ENCODE measurements at regions not wholly inside any gene's neighbourhood (a gene's known extent, or its start where the extent isn't known, plus 50 kb on each side); places are given as distances from the start of the nearest gene placed in this dataset.
"Not testable (repeated sequence)": the region's sequence is repeated elsewhere in the genome, so short reads cannot be mapped to it uniquely, and the experiment has no call there.

GRCh38 chr5:86232246-86232645 lies 385.5 kb upstream of the COX7C start:
- H3K4me3 ChIP-seq = no peak overlapping the region
- ATAC-seq (replicated peaks in 6 of 8) = no peak
- in situ Hi-C loops (cut with MboI; ENCODE audit: low pct_unique_long_range_greater_than_20kb in 2 of 9, low sequenced_read_pairs in 9 of 9, unreplicated experiment in 9 of 9) = no loop called here
- peaks cover 0 to 4% of the 10 kb centered on the region in 2 donors for H3K4me1 ChIP-seq (replicated peaks in 1 of 2)
- no peak overlapping the region for H3K27ac ChIP-seq
- WGBS, 10 experiments = 27 to 98% (median 83%) methylated on average over 1 to 11 of the region's 11 CpGs; no CpG with 5 or more reads in 4 of the 10 experiments

DNA sequence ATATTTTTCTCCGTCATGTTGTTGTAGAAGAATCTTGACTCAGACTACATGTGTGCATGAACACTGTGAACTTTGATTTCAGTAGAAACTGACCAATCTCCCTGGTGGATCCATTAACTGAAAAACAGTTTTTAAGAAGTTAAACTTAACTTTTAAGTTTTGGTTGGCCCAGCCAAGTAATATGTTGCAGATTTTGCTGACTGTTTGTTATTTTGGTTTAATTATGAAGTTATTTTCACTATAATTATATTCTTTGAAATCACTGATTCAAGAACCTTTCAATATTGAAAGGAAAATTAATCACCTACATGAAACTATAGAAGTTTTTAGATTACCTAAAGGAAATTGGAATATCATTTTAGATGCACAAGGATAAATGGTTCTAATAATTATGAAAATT lies 373.6 kb upstream of the COX7C start:
- WGBS, 10 experiments = 0 to 25% (median 0%) methylated on average over 1 of the region's 1 CpG
- no peak overlapping the region for H3K27ac ChIP-seq

GRCh38 chr5:86257871-86258270 lies 359.9 kb upstream of the COX7C start:
- no peak for ATAC-seq (replicated peaks in 6 of 8)
- no peak overlapping the region for H3K4me3 ChIP-seq
- H3K27ac ChIP-seq = no peak overlapping the region
- in situ Hi-C loops (cut with MboI; ENCODE audit: low pct_unique_long_range_greater_than_20kb in 2 of 9, low sequenced_read_pairs in 9 of 9, unreplicated experiment in 9 of 9) = no loop called here
- no peaks in the 10 kb centered on the region for H3K4me1 ChIP-seq (replicated peaks in 1 of 2)

More for the DNA sequence above, 373.6 kb upstream of the COX7C start:
- in situ Hi-C loops (cut with MboI; ENCODE audit: low pct_unique_long_range_greater_than_20kb in 2 of 9, low sequenced_read_pairs in 9 of 9, unreplicated experiment in 9 of 9) = no loop called here
- no peak overlapping the region for H3K4me3 ChIP-seq
- ATAC-seq (replicated peaks in 6 of 8) = no peak
- no peaks in the 10 kb centered on the region for H3K4me1 ChIP-seq (replicated peaks in 1 of 2)

- 0 to 100% (median 83%) methylated on average over 1 to 3 of the region's 3 CpGs; no CpG with 5 or more reads in 4 of the 10 experiments for WGBS, 10 experiments
- ATAC-seq (replicated peaks in 6 of 8); H3K4me3 ChIP-seq; H3K4me1 ChIP-seq (replicated peaks in 1 of 2); H3K27ac ChIP-seq; in situ Hi-C loops (cut with MboI; ENCODE audit: low pct_unique_long_range_greater_than_20kb in 2 of 9, low sequenced_read_pairs in 9 of 9, unreplicated experiment in 9 of 9): not testable (repeated sequence)
These were observed 333.1 kb upstream of the COX7C start for GRCh38 chr5:86284400-86285190.

GRCh38 chr5:86287437-86287836 lies 330.3 kb upstream of the COX7C start:
- no CpG with 5 or more reads among the region's 2 CpGs for WGBS, 10 experiments
- H3K4me3 ChIP-seq; in situ Hi-C loops (cut with MboI; ENCODE audit: low pct_unique_long_range_greater_than_20kb in 2 of 9, low sequenced_read_pairs in 9 of 9, unreplicated experiment in 9 of 9); H3K4me1 ChIP-seq (replicated peaks in 1 of 2); ATAC-seq (replicated peaks in 6 of 8); H3K27ac ChIP-seq: not testable (repeated sequence)

DNA sequence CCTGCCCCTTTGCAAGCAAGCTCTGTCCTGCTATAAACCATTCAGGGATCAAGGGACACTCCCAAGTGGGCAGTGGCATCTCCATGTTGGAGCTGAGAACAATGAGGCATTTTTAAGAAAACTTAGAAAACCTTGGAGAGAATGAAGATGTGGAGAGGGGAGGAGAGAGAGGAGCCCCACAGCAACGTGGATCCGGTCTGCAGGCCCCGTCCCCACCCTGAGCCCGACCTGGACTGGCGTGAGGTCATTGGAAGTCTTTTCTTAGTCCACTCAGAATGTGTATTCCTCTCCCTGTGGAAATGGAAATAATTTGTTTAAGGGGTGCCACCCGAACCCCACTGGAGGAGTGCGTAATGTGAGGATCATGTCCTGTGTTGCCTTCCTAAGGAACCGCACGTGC lies 328.0 kb upstream of the COX7C start:
- 60% methylated on average over 3 of the region's 9 CpGs; no CpG with 5 or more reads in 9 of the 10 experiments for WGBS, 10 experiments
- in situ Hi-C loops (cut with MboI; ENCODE audit: low pct_unique_long_range_greater_than_20kb in 2 of 9, low sequenced_read_pairs in 9 of 9, unreplicated experiment in 9 of 9) = not testable (repeated sequence)

GRCh38 chr5:86292811-86293210 lies 324.9 kb upstream of the COX7C start:
- ATAC-seq (replicated peaks in 6 of 8); H3K4me1 ChIP-seq (replicated peaks in 1 of 2); H3K27ac ChIP-seq; H3K4me3 ChIP-seq; in situ Hi-C loops (cut with MboI; ENCODE audit: low pct_unique_long_range_greater_than_20kb in 2 of 9, low sequenced_read_pairs in 9 of 9, unreplicated experiment in 9 of 9): not testable (repeated sequence)
- 0 to 100% (median 100%) methylated on average over 1 to 4 of the region's 6 CpGs; no CpG with 5 or more reads in 5 of the 10 experiments for WGBS, 10 experiments

More for the DNA sequence above, 328.0 kb upstream of the COX7C start:
- H3K4me3 ChIP-seq; ATAC-seq (replicated peaks in 6 of 8); H3K27ac ChIP-seq; H3K4me1 ChIP-seq (replicated peaks in 1 of 2): not testable (repeated sequence)

GRCh38 chr5:86302643-86303042 lies 315.1 kb upstream of the COX7C start:
- in situ Hi-C loops (cut with MboI; ENCODE audit: low pct_unique_long_range_greater_than_20kb in 2 of 9, low sequenced_read_pairs in 9 of 9, unreplicated experiment in 9 of 9); H3K27ac ChIP-seq; H3K4me1 ChIP-seq (replicated peaks in 1 of 2); ATAC-seq (replicated peaks in 6 of 8); H3K4me3 ChIP-seq: not testable (repeated sequence)
- WGBS, 10 experiments = 40% methylated on average over 1 of the region's 1 CpG; no CpG with 5 or more reads in 9 of the 10 experiments

GRCh38 chr5:86305050-86305449 lies 312.7 kb upstream of the COX7C start:
- H3K27ac ChIP-seq; in situ Hi-C loops (cut with MboI; ENCODE audit: low pct_unique_long_range_greater_than_20kb in 2 of 9, low sequenced_read_pairs in 9 of 9, unreplicated experiment in 9 of 9); H3K4me3 ChIP-seq; H3K4me1 ChIP-seq (replicated peaks in 1 of 2): not testable (repeated sequence)
- WGBS, 10 experiments = 0% methylated on average over 1 to 2 of the region's 2 CpGs; no CpG with 5 or more reads in 2 of the 10 experiments
- ATAC-seq (replicated peaks in 6 of 8) = peak in 2 of 8 experiments; percentile 15 to 33

- Histone ChIP-seq H3K4me1 (replicated peaks in 1 of 2) (no peaks in the 10 kb centered on the region), H3K4me3 (no peak overlapping the region), H3K27ac (no peak overlapping the region)
- in situ Hi-C loops (cut with MboI; ENCODE audit: low pct_unique_long_range_greater_than_20kb in 2 of 9, low sequenced_read_pairs in 9 of 9, unreplicated experiment in 9 of 9) = no loop called here
- no peak for ATAC-seq (replicated peaks in 6 of 8)
These were observed 302.8 kb upstream of the COX7C start for GRCh38 chr5:86314951-86315350.

- H3K27ac ChIP-seq = no peak overlapping the region
- no peak for ATAC-seq (replicated peaks in 6 of 8)
- no peaks in the 10 kb centered on the region for H3K4me1 ChIP-seq (replicated peaks in 1 of 2)
- H3K4me3 ChIP-seq = no peak overlapping the region
- in situ Hi-C loops (cut with MboI; ENCODE audit: low pct_unique_long_range_greater_than_20kb in 2 of 9, low sequenced_read_pairs in 9 of 9, unreplicated experiment in 9 of 9) = no loop called here
These were observed 297.5 kb upstream of the COX7C start for GRCh38 chr5:86320266-86320665.

GRCh38 chr5:86329318-86329717 lies 288.4 kb upstream of the COX7C start:
- WGBS, 10 experiments = 0 to 100% (median 41%) methylated on average over 1 of the region's 1 CpG; no CpG with 5 or more reads in 4 of the 10 experiments
- no peaks in the 10 kb centered on the region for H3K4me1 ChIP-seq (replicated peaks in 1 of 2)
- no peak for ATAC-seq (replicated peaks in 6 of 8)
- H3K4me3 ChIP-seq = no peak overlapping the region
- no peak overlapping the region for H3K27ac ChIP-seq
- in situ Hi-C loops (cut with MboI; ENCODE audit: low pct_unique_long_range_greater_than_20kb in 2 of 9, low sequenced_read_pairs in 9 of 9, unreplicated experiment in 9 of 9) = no loop called here

DNA sequence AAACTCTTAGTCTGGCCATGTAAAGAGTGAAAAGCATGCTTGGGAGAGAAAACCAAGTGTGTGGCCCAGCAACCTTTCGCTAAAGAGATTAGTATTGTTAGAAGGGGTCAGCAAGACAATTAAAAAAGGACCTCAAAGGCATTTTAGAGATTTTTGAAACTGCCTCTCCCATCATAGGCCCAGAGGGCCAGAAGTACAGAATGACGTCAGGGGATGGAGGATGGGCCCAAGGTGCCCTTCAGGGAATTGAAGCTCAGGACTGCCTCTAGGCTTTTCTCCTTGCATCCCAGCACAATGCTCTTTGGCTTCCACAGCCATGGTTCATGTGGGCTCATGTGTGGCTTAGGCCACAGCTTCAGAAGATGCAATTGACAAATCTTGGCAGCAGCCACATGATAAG lies 287.0 kb upstream of the COX7C start:
- in situ Hi-C loops (cut with MboI; ENCODE audit: low pct_unique_long_range_greater_than_20kb in 2 of 9, low sequenced_read_pairs in 9 of 9, unreplicated experiment in 9 of 9) = no loop called here
- Histone ChIP-seq H3K4me1 (replicated peaks in 1 of 2) (no peaks in the 10 kb centered on the region), H3K4me3 (no peak overlapping the region), H3K27ac (no peak overlapping the region)
- WGBS, 10 experiments = 0 to 95% (median 83%) methylated on average over 1 to 2 of the region's 2 CpGs; no CpG with 5 or more reads in 3 of the 10 experiments
- ATAC-seq (replicated peaks in 6 of 8) = no peak

DNA sequence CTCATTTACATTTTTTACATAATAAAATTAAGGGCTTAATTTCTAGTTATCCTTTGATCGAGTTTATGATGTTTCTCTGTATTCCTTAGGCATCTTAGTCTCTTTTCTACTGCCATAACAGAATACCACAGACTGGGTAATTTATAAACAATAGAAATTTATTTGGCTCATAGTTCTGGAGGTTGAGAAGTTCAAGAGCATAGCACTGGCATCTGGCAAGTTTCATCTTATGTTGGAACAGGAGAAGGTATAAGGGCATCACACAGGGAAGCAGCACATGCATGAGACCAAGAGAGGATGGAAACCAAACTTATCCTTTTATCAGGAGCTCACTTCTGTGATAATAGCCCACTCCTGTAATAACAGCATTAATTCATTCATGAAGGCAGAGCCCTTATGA lies 284.9 kb upstream of the COX7C start:
- in situ Hi-C loops (cut with MboI; ENCODE audit: low pct_unique_long_range_greater_than_20kb in 2 of 9, low sequenced_read_pairs in 9 of 9, unreplicated experiment in 9 of 9) = no loop called here
- ATAC-seq (replicated peaks in 6 of 8) = no peak
- WGBS, 10 experiments = 0 to 89% (median 57%) methylated on average over 1 of the region's 1 CpG; no CpG with 5 or more reads in 1 of the 10 experiments
- Histone ChIP-seq H3K4me3 (no peak overlapping the region), H3K4me1 (replicated peaks in 1 of 2) (no peaks in the 10 kb centered on the region), H3K27ac (no peak overlapping the region)
